Fibroblast of pulmonary artery (primary cell): ENCODE measurements at regions not wholly inside any gene's neighbourhood (a gene's known extent, or its start where the extent isn't known, plus 50 kb on each side); places are given as distances from the start of the nearest gene placed in this dataset.

Source experiments
- DNase-seq: peaks from one replicate; pipeline ENCODE4 v3.0.0-alpha.2; 2010; ENCODE audit warnings: low read depth
- H3K4me3 ChIP-seq: replicated peaks from 2 replicates; pipeline ENCODE4 v1.5.1; 2011; ENCODE audit warnings: low read depth, mild to moderate bottlenecking, control low read depth, low read length, moderate library complexity
- TF ChIP-seq, protein P1 (sequence below): IDR thresholded peaks from 2 replicates; pipeline ENCODE4 v1.5.1; 2011; ENCODE audit warnings: mild to moderate bottlenecking, control low read depth, low read length, inconsistent platforms; ENCODE audit errors: missing control alignments

DNA sequence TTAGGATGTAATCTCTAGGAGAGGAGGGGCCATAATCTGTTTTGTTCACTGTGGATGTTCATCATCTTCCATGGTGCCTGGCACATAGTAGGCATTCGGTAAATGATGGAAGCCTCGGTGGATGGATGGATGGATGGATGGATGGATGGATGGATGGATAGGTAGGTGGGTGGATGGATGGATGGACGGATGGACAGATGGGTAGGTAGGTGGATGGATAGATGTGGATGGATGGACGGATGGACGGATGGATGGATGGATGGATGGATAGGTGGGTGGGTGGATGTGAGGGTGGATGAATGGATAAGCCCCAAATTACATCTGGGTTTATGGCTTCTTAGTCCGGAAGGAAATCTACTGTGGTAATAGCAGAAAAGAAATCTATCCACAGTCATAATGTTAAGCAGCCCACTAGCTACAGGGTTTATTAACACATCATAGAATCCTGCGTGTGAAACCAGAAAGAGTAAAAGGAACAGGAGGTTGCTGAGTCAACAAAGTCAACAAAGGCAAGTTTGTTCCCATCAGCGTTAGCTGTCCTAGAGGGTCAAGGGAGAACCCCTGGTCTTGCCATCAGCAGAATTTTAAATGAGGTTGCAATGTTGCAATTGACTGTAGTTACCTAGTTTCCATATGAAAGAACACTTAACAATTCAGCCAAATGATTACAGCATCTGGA lies 82.8 kb downstream of the C11orf91 start:
- no peak for DNase-seq
- TF ChIP-seq, protein P1, sequence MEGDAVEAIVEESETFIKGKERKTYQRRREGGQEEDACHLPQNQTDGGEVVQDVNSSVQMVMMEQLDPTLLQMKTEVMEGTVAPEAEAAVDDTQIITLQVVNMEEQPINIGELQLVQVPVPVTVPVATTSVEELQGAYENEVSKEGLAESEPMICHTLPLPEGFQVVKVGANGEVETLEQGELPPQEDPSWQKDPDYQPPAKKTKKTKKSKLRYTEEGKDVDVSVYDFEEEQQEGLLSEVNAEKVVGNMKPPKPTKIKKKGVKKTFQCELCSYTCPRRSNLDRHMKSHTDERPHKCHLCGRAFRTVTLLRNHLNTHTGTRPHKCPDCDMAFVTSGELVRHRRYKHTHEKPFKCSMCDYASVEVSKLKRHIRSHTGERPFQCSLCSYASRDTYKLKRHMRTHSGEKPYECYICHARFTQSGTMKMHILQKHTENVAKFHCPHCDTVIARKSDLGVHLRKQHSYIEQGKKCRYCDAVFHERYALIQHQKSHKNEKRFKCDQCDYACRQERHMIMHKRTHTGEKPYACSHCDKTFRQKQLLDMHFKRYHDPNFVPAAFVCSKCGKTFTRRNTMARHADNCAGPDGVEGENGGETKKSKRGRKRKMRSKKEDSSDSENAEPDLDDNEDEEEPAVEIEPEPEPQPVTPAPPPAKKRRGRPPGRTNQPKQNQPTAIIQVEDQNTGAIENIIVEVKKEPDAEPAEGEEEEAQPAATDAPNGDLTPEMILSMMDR: no peak

DNA sequence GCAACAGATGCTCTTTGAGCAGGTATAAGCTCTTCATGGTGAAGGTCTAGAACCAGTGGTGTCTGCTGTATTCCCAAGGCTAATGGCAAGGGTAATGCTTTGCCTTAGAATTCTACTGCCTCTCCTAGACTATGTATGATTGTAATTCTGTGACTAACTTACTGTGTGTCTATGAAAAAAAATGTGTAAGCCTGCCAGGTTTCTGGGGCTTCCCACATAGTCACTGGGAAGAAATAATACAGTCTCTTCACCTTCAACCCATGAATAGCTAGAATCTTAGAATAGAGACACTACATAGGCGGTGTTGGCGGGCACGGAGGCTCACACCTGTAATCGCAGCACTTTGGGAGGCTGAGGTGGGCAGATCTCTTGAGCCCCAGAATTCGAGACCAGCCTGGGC lies 84.1 kb downstream of the C11orf91 start:
- TF ChIP-seq, protein P1: no peak
- H3K4me3 ChIP-seq: no peak overlapping the region
- no peak for DNase-seq

More for the DNA sequence above, 82.8 kb downstream of the C11orf91 start:
- no peak overlapping the region for H3K4me3 ChIP-seq

DNA sequence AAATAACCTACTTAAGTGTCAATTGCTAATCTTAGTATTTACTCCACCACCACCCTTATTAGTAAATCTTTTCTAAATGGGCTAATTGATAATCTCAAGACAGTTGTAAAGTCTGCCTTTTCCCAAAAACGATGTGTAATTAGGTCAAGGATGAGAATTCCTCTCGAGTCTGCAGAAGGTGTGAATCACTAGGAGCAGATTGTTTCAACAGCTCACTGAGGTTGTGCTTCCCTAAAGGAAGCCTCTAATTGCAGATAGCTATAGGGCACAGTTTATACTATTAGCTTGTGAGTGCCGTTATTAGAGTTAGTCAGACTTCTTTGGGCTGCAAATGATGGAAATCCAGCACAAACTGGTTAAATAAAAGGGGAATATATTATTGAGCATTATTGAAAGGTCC lies 84.9 kb downstream of the C11orf91 start:
- no peak overlapping the region for H3K4me3 ChIP-seq
- TF ChIP-seq, protein P1: no peak
- no peak for DNase-seq

DNA sequence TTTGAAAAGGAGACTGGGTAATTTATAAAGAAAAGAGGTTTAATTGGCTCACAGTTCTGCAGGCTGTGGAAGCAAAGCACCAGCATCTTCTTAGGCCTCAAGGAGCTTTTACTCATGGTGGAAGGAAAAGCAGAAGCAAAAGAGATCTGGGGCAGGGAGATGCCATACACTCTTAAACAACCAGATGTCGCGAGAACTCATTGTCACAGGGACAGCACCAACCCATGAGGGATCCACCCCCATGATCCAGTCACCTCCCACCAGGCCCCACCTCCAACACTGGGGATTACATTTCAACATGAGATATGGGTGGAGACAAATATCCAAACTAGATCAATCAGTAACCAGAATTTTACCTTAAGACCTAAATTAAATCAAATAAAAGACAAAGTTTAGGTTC lies 87.2 kb downstream of the C11orf91 start:
- no peak overlapping the region for H3K4me3 ChIP-seq
- TF ChIP-seq, protein P1: no peak
- no peak for DNase-seq

DNA sequence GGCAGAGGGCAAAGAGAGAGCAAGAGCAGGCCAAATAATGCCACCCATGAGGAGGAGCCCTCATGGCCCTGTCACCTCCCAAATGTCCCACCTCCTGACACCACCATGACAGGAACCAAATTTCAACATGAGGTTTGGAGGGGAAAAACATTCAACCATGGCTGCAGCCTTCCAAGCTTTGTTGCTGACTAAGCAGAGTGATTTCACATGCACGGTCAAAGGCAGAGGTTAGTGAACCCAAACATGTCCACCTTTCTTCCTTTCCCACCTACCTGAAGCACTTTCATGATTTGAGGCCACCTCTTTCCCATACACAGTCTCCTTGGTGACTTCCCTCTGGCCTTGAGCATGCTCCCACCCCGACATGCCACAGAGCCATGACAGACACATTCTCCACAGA lies 89.7 kb downstream of the C11orf91 start:
- no peak overlapping the region for H3K4me3 ChIP-seq
- no peak for DNase-seq
- TF ChIP-seq, protein P1: no peak

DNA sequence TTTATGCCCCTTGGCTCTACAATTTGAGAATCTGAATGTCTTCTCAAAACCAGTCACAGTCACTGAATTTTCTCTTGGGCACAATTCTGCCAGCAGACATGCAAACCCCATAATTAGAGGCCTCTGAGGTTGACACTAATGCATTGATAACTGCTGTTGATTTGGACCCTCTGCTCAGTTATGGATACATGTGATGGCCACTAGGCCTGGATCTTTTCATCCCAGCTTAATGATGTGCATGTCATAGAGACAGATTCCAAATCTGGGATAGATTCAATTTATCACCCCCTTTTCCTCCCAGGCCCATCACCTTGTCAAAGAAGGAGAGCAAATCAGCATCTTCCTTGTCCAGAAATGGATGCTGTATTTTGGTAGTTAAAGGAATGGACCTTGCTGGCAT lies 92.2 kb downstream of the C11orf91 start:
- TF ChIP-seq, protein P1: no peak
- no peak overlapping the region for H3K4me3 ChIP-seq
- no peak for DNase-seq

DNA sequence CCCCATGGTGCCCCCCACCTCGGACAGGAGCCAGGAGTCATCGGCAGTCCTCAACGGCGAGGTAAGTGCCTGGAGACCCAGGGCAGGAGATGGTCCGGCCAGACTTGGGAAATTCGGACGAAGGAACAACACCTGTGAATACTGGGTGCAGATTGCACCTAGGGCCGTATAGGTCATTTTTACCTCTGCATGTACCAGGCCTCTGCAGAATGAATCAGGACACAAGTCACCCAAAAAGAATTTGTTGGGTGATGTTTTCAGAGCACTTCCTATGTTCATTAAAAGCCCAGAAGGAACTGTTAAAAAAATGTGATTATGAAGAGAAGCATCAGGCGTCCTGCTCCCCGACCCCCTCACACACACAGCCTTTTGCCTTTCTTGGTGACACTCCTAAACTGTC lies 93.9 kb downstream of the C11orf91 start:
- no peak overlapping the region for H3K4me3 ChIP-seq
- no peak for DNase-seq
- TF ChIP-seq, protein P1: no peak
